Osteoblast (primary cell): ENCODE measurements at regions not wholly inside any gene's neighbourhood (a gene's known extent, or its start where the extent isn't known, plus 50 kb on each side); places are given as distances from the start of the nearest gene placed in this dataset.

Experiments used
- DNase-seq: peaks from one replicate; pipeline ENCODE4 v3.0.0; 2011; ENCODE audit warnings: low spot score, mixed read lengths; ENCODE audit not compliant: insufficient read length; ENCODE audit errors: missing footprints
- H2AFZ ChIP-seq: 2 replicates; pipeline ENCODE4 v1.6.0; 2011; ENCODE audit warnings: mild to moderate bottlenecking, low read length
- H3K27ac ChIP-seq: 2 replicates; pipeline ENCODE4 v1.5.1; 2011; ENCODE audit warnings: mild to moderate bottlenecking, low read depth, low read length, moderate library complexity
- H3K27me3 ChIP-seq: 2 replicates; pipeline ENCODE4 v1.6.0; 2012; ENCODE audit warnings: mild to moderate bottlenecking, control low read depth, inconsistent platforms, low read length, moderate library complexity; ENCODE audit not compliant: insufficient read depth
- H3K36me3 ChIP-seq: 2 replicates; pipeline ENCODE4 v1.5.1; 2011; ENCODE audit warnings: mild to moderate bottlenecking, low read length, control low read depth, moderate library complexity; ENCODE audit not compliant: insufficient read depth
- H3K4me1 ChIP-seq: 2 replicates; pipeline ENCODE4 v1.5.1; 2011; ENCODE audit warnings: mild to moderate bottlenecking, low read length, control low read depth, moderate library complexity; ENCODE audit not compliant: insufficient read depth
- H3K4me2 ChIP-seq: 2 replicates; pipeline ENCODE4 v1.6.0; 2011; ENCODE audit warnings: mild to moderate bottlenecking, low read length; ENCODE audit not compliant: insufficient read depth
- H3K4me3 ChIP-seq: fragments of 200-600 bp; sonication (generic); 3 replicates; pipeline ENCODE4 v1.5.1; 2012; ENCODE audit warnings: mild to moderate bottlenecking, low read length, inconsistent platforms; ENCODE audit not compliant: insufficient read depth
- H3K79me2 ChIP-seq: 2 replicates; pipeline ENCODE4 v1.6.0; 2012; ENCODE audit warnings: mild to moderate bottlenecking, low read length, control low read depth, inconsistent platforms; ENCODE audit not compliant: insufficient read depth
- H3K9me3 ChIP-seq: 2 replicates; pipeline ENCODE4 v1.5.1; 2011; ENCODE audit warnings: low read depth, low read length, control low read depth
- H4K20me1 ChIP-seq: 2 replicates; pipeline ENCODE4 v1.6.0; 2012; ENCODE audit warnings: mild to moderate bottlenecking, low read length, control low read depth; ENCODE audit not compliant: insufficient read depth
- CTCF ChIP-seq: IDR thresholded peaks from 2 replicates; pipeline ENCODE4 v1.5.1; 2011; ENCODE audit warnings: mild to moderate bottlenecking, low read depth, low read length, moderate library complexity; ENCODE audit errors: extremely low read depth

- Histone ChIP-seq H3K27me3 (no peaks in the 10 kb centered on the region), H2AFZ (no peak overlapping the region), H4K20me1 (no peaks in the 10 kb centered on the region), H3K79me2 (no peaks in the 10 kb centered on the region), H3K4me3 (no peak overlapping the region), H3K27ac (no peak overlapping the region), H3K36me3 (no peaks in the 10 kb centered on the region), H3K4me2 (no peak overlapping the region), H3K9me3 (no peaks in the 10 kb centered on the region), H3K4me1 (peaks cover 7% of the 10 kb centered on the region)
- TF ChIP-seq CTCF, result no peak
- DNase-seq, result no peak
These were observed 156.5 kb upstream of the DCN start for GRCh38 chr12:91339106-91339505.

DNA sequence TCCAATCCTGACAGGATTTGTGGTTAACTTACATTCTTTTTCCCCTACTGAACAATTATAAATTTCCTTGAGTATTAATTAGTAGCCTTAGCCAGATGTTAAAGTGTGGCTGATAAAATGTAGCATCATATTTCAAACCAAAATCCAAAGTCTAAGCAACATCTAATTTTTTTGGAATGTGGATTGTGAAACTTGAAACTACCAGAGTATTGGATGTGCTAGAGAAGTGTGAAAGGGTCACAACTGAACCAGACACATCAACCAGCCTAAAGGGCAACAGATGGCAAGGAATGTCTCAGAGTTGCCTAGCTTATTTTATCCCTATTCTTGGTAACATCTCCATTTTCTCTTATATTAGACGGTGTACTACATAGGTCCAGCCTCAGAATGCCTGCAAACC lies 153.1 kb upstream of the DCN start:
- Histone ChIP-seq H4K20me1 (no peaks in the 10 kb centered on the region), H3K27ac (no peak overlapping the region), H3K4me2 (no peak overlapping the region), H3K4me3 (no peak overlapping the region), H2AFZ (no peak overlapping the region), H3K36me3 (no peaks in the 10 kb centered on the region), H3K27me3 (no peaks in the 10 kb centered on the region), H3K79me2 (no peaks in the 10 kb centered on the region), H3K4me1 (peaks cover 7% of the 10 kb centered on the region), H3K9me3 (no peaks in the 10 kb centered on the region)
- DNase-seq, result no peak
- no peak for TF ChIP-seq CTCF

DNA sequence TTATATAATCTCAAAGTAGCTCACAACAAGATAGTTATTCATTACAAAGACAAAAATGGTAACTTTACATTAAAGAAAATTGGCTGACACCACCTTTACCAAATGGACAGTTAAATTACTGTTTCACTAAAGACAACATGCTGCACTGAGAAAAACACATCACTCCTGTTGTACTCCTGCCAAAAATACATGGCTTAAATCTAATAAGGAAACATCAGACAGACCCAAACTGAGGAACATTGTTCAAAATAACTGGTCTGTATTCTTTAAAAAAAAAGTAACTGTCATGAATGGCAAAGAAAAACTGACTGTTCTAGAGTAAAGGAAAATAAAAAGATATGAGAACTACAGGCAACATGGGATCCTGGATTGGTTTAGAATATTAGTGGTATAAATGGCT lies 151.3 kb upstream of the DCN start:
- DNase-seq, result no peak
- Histone ChIP-seq H3K4me1 (peaks cover 7% of the 10 kb centered on the region), H3K36me3 (no peaks in the 10 kb centered on the region), H3K27me3 (no peaks in the 10 kb centered on the region), H4K20me1 (no peaks in the 10 kb centered on the region), H3K79me2 (no peaks in the 10 kb centered on the region), H3K4me2 (no peak overlapping the region), H3K27ac (no peak overlapping the region), H3K9me3 (no peaks in the 10 kb centered on the region), H2AFZ (no peak overlapping the region), H3K4me3 (no peak overlapping the region)
- TF ChIP-seq CTCF, result no peak

DNA sequence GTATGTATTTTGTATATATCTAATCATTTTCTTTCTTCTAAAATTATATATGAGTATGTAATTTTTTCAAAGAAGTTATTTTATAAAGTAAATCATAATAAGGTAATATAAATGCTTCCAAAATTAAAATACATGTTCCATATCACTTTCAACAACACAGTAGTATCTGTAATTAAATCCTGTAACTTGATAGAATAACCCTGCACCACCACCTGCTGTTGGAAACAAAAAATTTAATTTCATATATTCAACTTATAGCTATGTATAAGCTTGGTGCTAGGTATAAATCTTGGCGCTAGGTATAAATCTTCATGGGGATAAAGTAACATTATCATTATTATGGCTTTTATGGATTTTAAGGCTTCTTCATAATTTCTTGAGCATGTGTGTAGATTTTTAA lies 149.7 kb upstream of the DCN start:
- Histone ChIP-seq H3K79me2 (no peaks in the 10 kb centered on the region), H3K4me2 (no peak overlapping the region), H3K27me3 (no peaks in the 10 kb centered on the region), H3K27ac (no peak overlapping the region), H3K36me3 (no peaks in the 10 kb centered on the region), H4K20me1 (no peaks in the 10 kb centered on the region), H2AFZ (no peak overlapping the region), H3K9me3 (no peaks in the 10 kb centered on the region), H3K4me3 (no peak overlapping the region), H3K4me1 (peaks cover 19% of the 10 kb centered on the region)
- DNase-seq, result no peak
- peak; percentile 10 for TF ChIP-seq CTCF
